ENCODE measurements at regions not wholly inside any gene's neighbourhood (a gene's known extent, or its start where the extent isn't known, plus 50 kb on each side); places are given as distances from the start of the nearest gene placed in this dataset.
"Not testable (repeated sequence)": the region's sequence is repeated elsewhere in the genome, so short reads cannot be mapped to it uniquely, and the experiment has no call there.

GRCh38 chr6:167745670-167746389 lies 80.9 kb upstream of the AFDN start:
- Histone ChIP-seq H3K9me3 (replicated peaks; ENCODE audit: control insufficient read depth, low read depth, low read length) (no peaks in the 10 kb centered on the region), H3K4me1 (ENCODE audit: control insufficient read depth, insufficient read depth, low read length) (peaks cover 15% of the 10 kb centered on the region), H3K4me3 (ENCODE audit: low read length) (no peak overlapping the region), H3K36me3 (ENCODE audit: control insufficient read depth, insufficient read depth, low read length) (no peaks in the 10 kb centered on the region), H3K27ac (ENCODE audit: low read length) (no peak overlapping the region), H3K27me3 (ENCODE audit: control insufficient read depth, insufficient read depth, low read length) (peaks cover 23% of the 10 kb centered on the region)
- 51% methylated on average over 12 of the region's 19 CpGs for WGBS (ENCODE audit: insufficient coverage)
- peak; percentile 67 for DNase-seq

GRCh38 chr6:167746390-167746907 lies 80.3 kb upstream of the AFDN start:
- Histone ChIP-seq H3K4me3 (ENCODE audit: low read length) (no peak overlapping the region), H3K27ac (ENCODE audit: low read length) (peak overlapping the region; percentile 20), H3K4me1 (ENCODE audit: control insufficient read depth, insufficient read depth, low read length) (peaks cover 19% of the 10 kb centered on the region), H3K9me3 (replicated peaks; ENCODE audit: control insufficient read depth, low read depth, low read length) (no peaks in the 10 kb centered on the region), H3K27me3 (ENCODE audit: control insufficient read depth, insufficient read depth, low read length) (peaks cover 25% of the 10 kb centered on the region), H3K36me3 (ENCODE audit: control insufficient read depth, insufficient read depth, low read length) (no peaks in the 10 kb centered on the region)
- WGBS (ENCODE audit: insufficient coverage): 80% methylated on average over 12 of the region's 17 CpGs
- no peak for DNase-seq

GRCh38 chr6:167746975-167747374 lies 79.7 kb upstream of the AFDN start:
- Histone ChIP-seq H3K27me3 (ENCODE audit: control insufficient read depth, insufficient read depth, low read length) (peaks cover 29% of the 10 kb centered on the region), H3K9me3 (replicated peaks; ENCODE audit: control insufficient read depth, low read depth, low read length) (no peaks in the 10 kb centered on the region), H3K4me1 (ENCODE audit: control insufficient read depth, insufficient read depth, low read length) (peaks cover 19% of the 10 kb centered on the region), H3K36me3 (ENCODE audit: control insufficient read depth, insufficient read depth, low read length) (no peaks in the 10 kb centered on the region), H3K4me3 (ENCODE audit: low read length) (no peak overlapping the region), H3K27ac (ENCODE audit: low read length) (peak overlapping the region; percentile 35)
- 30% methylated on average over 9 of the region's 9 CpGs for WGBS (ENCODE audit: insufficient coverage)
- DNase-seq: peak; percentile 72

GRCh38 chr6:167747645-167748044 lies 79.1 kb upstream of the AFDN start:
- Histone ChIP-seq H3K36me3 (ENCODE audit: control insufficient read depth, insufficient read depth, low read length) (no peaks in the 10 kb centered on the region), H3K4me3 (ENCODE audit: low read length) (no peak overlapping the region), H3K27ac (ENCODE audit: low read length) (no peak overlapping the region), H3K9me3 (replicated peaks; ENCODE audit: control insufficient read depth, low read depth, low read length) (no peaks in the 10 kb centered on the region), H3K27me3 (ENCODE audit: control insufficient read depth, insufficient read depth, low read length) (peaks cover 29% of the 10 kb centered on the region), H3K4me1 (ENCODE audit: control insufficient read depth, insufficient read depth, low read length) (peaks cover 19% of the 10 kb centered on the region)
- 60% methylated on average over 1 of the region's 5 CpGs for WGBS (ENCODE audit: insufficient coverage)
- DNase-seq: no peak

- H3K36me3 ChIP-seq (ENCODE audit: control insufficient read depth, insufficient read depth, low read length): no peaks in the 10 kb centered on the region
- H3K27me3 ChIP-seq (ENCODE audit: control insufficient read depth, insufficient read depth, low read length): peaks cover 29% of the 10 kb centered on the region
- H3K9me3 ChIP-seq (replicated peaks; ENCODE audit: control insufficient read depth, low read depth, low read length): no peaks in the 10 kb centered on the region
- no peak for DNase-seq
- peaks cover 19% of the 10 kb centered on the region for H3K4me1 ChIP-seq (ENCODE audit: control insufficient read depth, insufficient read depth, low read length)
- H3K4me3 ChIP-seq (ENCODE audit: low read length): no peak overlapping the region
- 77% methylated on average over 10 of the region's 11 CpGs for WGBS (ENCODE audit: insufficient coverage)
- H3K27ac ChIP-seq (ENCODE audit: low read length): no peak overlapping the region
Measured at GRCh38 chr6:167748046-167748445, 78.7 kb upstream of the AFDN start.

GRCh38 chr6:167748458-167749379 lies 78.0 kb upstream of the AFDN start:
- H3K27me3 ChIP-seq (ENCODE audit: control insufficient read depth, insufficient read depth, low read length): peaks cover 29% of the 10 kb centered on the region
- WGBS (ENCODE audit: insufficient coverage): 59% methylated on average over 20 of the region's 26 CpGs
- no peak overlapping the region for H3K4me3 ChIP-seq (ENCODE audit: low read length)
- no peaks in the 10 kb centered on the region for H3K9me3 ChIP-seq (replicated peaks; ENCODE audit: control insufficient read depth, low read depth, low read length)
- DNase-seq: no peak
- H3K27ac ChIP-seq (ENCODE audit: low read length): no peak overlapping the region
- H3K4me1 ChIP-seq (ENCODE audit: control insufficient read depth, insufficient read depth, low read length): peaks cover 19% of the 10 kb centered on the region
- H3K36me3 ChIP-seq (ENCODE audit: control insufficient read depth, insufficient read depth, low read length): no peaks in the 10 kb centered on the region

GRCh38 chr6:167750956-167751358 lies 75.8 kb upstream of the AFDN start:
- H3K9me3 ChIP-seq (replicated peaks; ENCODE audit: control insufficient read depth, low read depth, low read length): no peaks in the 10 kb centered on the region
- H3K27me3 ChIP-seq (ENCODE audit: control insufficient read depth, insufficient read depth, low read length): peaks cover 24% of the 10 kb centered on the region
- no peak overlapping the region for H3K4me3 ChIP-seq (ENCODE audit: low read length)
- peaks cover 19% of the 10 kb centered on the region for H3K4me1 ChIP-seq (ENCODE audit: control insufficient read depth, insufficient read depth, low read length)
- WGBS (ENCODE audit: insufficient coverage): 58% methylated on average over 4 of the region's 4 CpGs
- DNase-seq: no peak
- H3K27ac ChIP-seq (ENCODE audit: low read length): no peak overlapping the region
- H3K36me3 ChIP-seq (ENCODE audit: control insufficient read depth, insufficient read depth, low read length): no peaks in the 10 kb centered on the region

- Histone ChIP-seq H3K36me3 (ENCODE audit: control insufficient read depth, insufficient read depth, low read length) (no peaks in the 10 kb centered on the region), H3K9me3 (replicated peaks; ENCODE audit: control insufficient read depth, low read depth, low read length) (no peaks in the 10 kb centered on the region), H3K4me1 (ENCODE audit: control insufficient read depth, insufficient read depth, low read length) (peaks cover 14% of the 10 kb centered on the region), H3K27ac (ENCODE audit: low read length) (no peak overlapping the region), H3K27me3 (ENCODE audit: control insufficient read depth, insufficient read depth, low read length) (peaks cover 21% of the 10 kb centered on the region), H3K4me3 (ENCODE audit: low read length) (no peak overlapping the region)
- no peak for DNase-seq
- 87% methylated on average over 2 of the region's 7 CpGs for WGBS (ENCODE audit: insufficient coverage)
Measured at GRCh38 chr6:167751579-167752115, 75.1 kb upstream of the AFDN start.

GRCh38 chr6:167753281-167753680 lies 73.4 kb upstream of the AFDN start:
- DNase-seq; H3K27ac ChIP-seq (ENCODE audit: low read length); H3K9me3 ChIP-seq (replicated peaks; ENCODE audit: control insufficient read depth, low read depth, low read length); H3K4me3 ChIP-seq (ENCODE audit: low read length); H3K36me3 ChIP-seq (ENCODE audit: control insufficient read depth, insufficient read depth, low read length): not testable (repeated sequence)
- 74% methylated on average over 2 of the region's 2 CpGs for WGBS (ENCODE audit: insufficient coverage)
- H3K27me3 ChIP-seq (ENCODE audit: control insufficient read depth, insufficient read depth, low read length): peaks cover 21% of the 10 kb centered on the region
- peaks cover 10% of the 10 kb centered on the region for H3K4me1 ChIP-seq (ENCODE audit: control insufficient read depth, insufficient read depth, low read length)

GRCh38 chr6:167754691-167755090 lies 72.0 kb upstream of the AFDN start:
- Histone ChIP-seq H3K4me1 (ENCODE audit: control insufficient read depth, insufficient read depth, low read length) (peaks cover 4% of the 10 kb centered on the region), H3K36me3 (ENCODE audit: control insufficient read depth, insufficient read depth, low read length) (no peaks in the 10 kb centered on the region), H3K27me3 (ENCODE audit: control insufficient read depth, insufficient read depth, low read length) (peaks cover 18% of the 10 kb centered on the region), H3K27ac (ENCODE audit: low read length) (no peak overlapping the region), H3K9me3 (replicated peaks; ENCODE audit: control insufficient read depth, low read depth, low read length) (no peaks in the 10 kb centered on the region), H3K4me3 (ENCODE audit: low read length) (no peak overlapping the region)
- no peak for DNase-seq
- 76% methylated on average over 10 of the region's 10 CpGs for WGBS (ENCODE audit: insufficient coverage)
